ENCODE measurements at regions not wholly inside any gene's neighbourhood (a gene's known extent, or its start where the extent isn't known, plus 50 kb on each side); places are given as distances from the start of the nearest gene placed in this dataset.
"Not testable (repeated sequence)": the region's sequence is repeated elsewhere in the genome, so short reads cannot be mapped to it uniquely, and the experiment has no call there.

- intact Hi-C loops (cut with DNase I): no loop called here
- Histone ChIP-seq H3K9me3 (no peaks in the 10 kb centered on the region), H3K27ac (no peak overlapping the region), H3K4me1 (no peaks in the 10 kb centered on the region), H3K36me3 (ENCODE audit: insufficient read depth in 1 of 2, low read depth in 1 of 2) (no peaks in the 10 kb centered on the region), H3K4me3 (no peak overlapping the region), H3K27me3 (ENCODE audit: insufficient read depth in 3 of 3, low read length in 2 of 3) (no peaks in the 10 kb centered on the region)
- WGBS, 3 donors: 44 to 65% (median 65%) methylated on average over 15 of the region's 15 CpGs
- ATAC-seq (no peak), DNase-seq (no peak)
- no peak for TF ChIP-seq CTCF (IDR thresholded peaks at IDR 0.05)
Measured at GRCh38 chr20:30286157-30286556, 971.3 kb upstream of the DEFB115 start.

GRCh38 chr20:30287459-30287858, 970.0 kb upstream of the DEFB115 start:
- intact Hi-C loops (cut with DNase I); ATAC-seq; H3K27me3 ChIP-seq (ENCODE audit: insufficient read depth in 3 of 3, low read length in 2 of 3); DNase-seq; H3K36me3 ChIP-seq (ENCODE audit: insufficient read depth in 1 of 2, low read depth in 1 of 2); H3K9me3 ChIP-seq; H3K4me3 ChIP-seq; H3K27ac ChIP-seq; H3K4me1 ChIP-seq: not testable (repeated sequence)
- WGBS, 3 donors: 80 to 85% (median 84%) methylated on average over 22 of the region's 22 CpGs

- Histone ChIP-seq H3K36me3 (ENCODE audit: insufficient read depth in 1 of 2, low read depth in 1 of 2) (no peaks in the 10 kb centered on the region), H3K4me3 (no peak overlapping the region), H3K27ac (no peak overlapping the region), H3K27me3 (ENCODE audit: insufficient read depth in 3 of 3, low read length in 2 of 3) (no peaks in the 10 kb centered on the region), H3K9me3 (no peaks in the 10 kb centered on the region), H3K4me1 (no peaks in the 10 kb centered on the region)
- 46 to 72% (median 64%) methylated on average over 10 of the region's 10 CpGs for WGBS, 3 donors
- intact Hi-C loops (cut with DNase I): no loop called here
- DNase-seq (no peak), ATAC-seq (no peak)
- TF ChIP-seq CTCF (IDR thresholded peaks at IDR 0.05): no peak
Measured at GRCh38 chr20:30288346-30288745, 969.1 kb upstream of the DEFB115 start.

- intact Hi-C loops (cut with DNase I); H3K4me3 ChIP-seq; DNase-seq; H3K9me3 ChIP-seq; H3K27ac ChIP-seq; ATAC-seq; H3K4me1 ChIP-seq; H3K27me3 ChIP-seq (ENCODE audit: insufficient read depth in 3 of 3, low read length in 2 of 3); H3K36me3 ChIP-seq (ENCODE audit: insufficient read depth in 1 of 2, low read depth in 1 of 2): not testable (repeated sequence)
- 32 to 58% (median 43%) methylated on average over 11 of the region's 11 CpGs for WGBS, 3 donors
Measured at GRCh38 chr20:30289049-30289448, 968.4 kb upstream of the DEFB115 start.

GRCh38 chr20:30289711-30290141, 967.7 kb upstream of the DEFB115 start:
- peak overlapping the region; percentile 34 for H3K4me3 ChIP-seq
- DNase-seq; H3K4me1 ChIP-seq; H3K27me3 ChIP-seq (ENCODE audit: insufficient read depth in 3 of 3, low read length in 2 of 3); ATAC-seq; H3K36me3 ChIP-seq (ENCODE audit: insufficient read depth in 1 of 2, low read depth in 1 of 2); H3K9me3 ChIP-seq; intact Hi-C loops (cut with DNase I); H3K27ac ChIP-seq: not testable (repeated sequence)
- WGBS, 3 donors: 21 to 54% (median 32%) methylated on average over 27 of the region's 27 CpGs

- H3K36me3 ChIP-seq (ENCODE audit: insufficient read depth in 1 of 2, low read depth in 1 of 2); ATAC-seq; H3K9me3 ChIP-seq; H3K27me3 ChIP-seq (ENCODE audit: insufficient read depth in 3 of 3, low read length in 2 of 3); intact Hi-C loops (cut with DNase I); H3K27ac ChIP-seq; H3K4me1 ChIP-seq: not testable (repeated sequence)
- 6 to 30% (median 19%) methylated on average over 20 to 27 of the region's 27 CpGs for WGBS, 3 donors
- H3K4me3 ChIP-seq: peak overlapping the region; percentile 34
- DNase-seq: peak in 1 of 2 donors; percentile 55
Measured at GRCh38 chr20:30290361-30291063, 967.0 kb upstream of the DEFB115 start.

- ATAC-seq; H3K27ac ChIP-seq; intact Hi-C loops (cut with DNase I); H3K27me3 ChIP-seq (ENCODE audit: insufficient read depth in 3 of 3, low read length in 2 of 3); H3K9me3 ChIP-seq; H3K4me3 ChIP-seq; DNase-seq; H3K4me1 ChIP-seq; H3K36me3 ChIP-seq (ENCODE audit: insufficient read depth in 1 of 2, low read depth in 1 of 2): not testable (repeated sequence)
- 38 to 61% methylated on average over 2 to 3 of the region's 4 CpGs; no CpG with 5 or more reads in 1 of the 3 donors for WGBS, 3 donors
Measured at GRCh38 chr20:30291064-30291379, 966.4 kb upstream of the DEFB115 start.

- H3K27me3 ChIP-seq (ENCODE audit: insufficient read depth in 3 of 3, low read length in 2 of 3); ATAC-seq; H3K36me3 ChIP-seq (ENCODE audit: insufficient read depth in 1 of 2, low read depth in 1 of 2); H3K4me3 ChIP-seq; H3K9me3 ChIP-seq; DNase-seq; H3K27ac ChIP-seq; H3K4me1 ChIP-seq; intact Hi-C loops (cut with DNase I): not testable (repeated sequence)
- 94 to 97% (median 95%) methylated on average over 11 to 32 of the region's 32 CpGs for WGBS, 3 donors
Measured at GRCh38 chr20:30291686-30292085, 965.8 kb upstream of the DEFB115 start.

- intact Hi-C loops (cut with DNase I); H3K9me3 ChIP-seq; DNase-seq; ATAC-seq; H3K36me3 ChIP-seq (ENCODE audit: insufficient read depth in 1 of 2, low read depth in 1 of 2); H3K27ac ChIP-seq; H3K4me3 ChIP-seq; H3K27me3 ChIP-seq (ENCODE audit: insufficient read depth in 3 of 3, low read length in 2 of 3); H3K4me1 ChIP-seq: not testable (repeated sequence)
- WGBS, 3 donors: 21 to 30% (median 26%) methylated on average over 1 of the region's 1 CpG
Measured at GRCh38 chr20:30295396-30295795, 962.1 kb upstream of the DEFB115 start.

GRCh38 chr20:30295967-30296366, 961.5 kb upstream of the DEFB115 start:
- H3K27ac ChIP-seq; ATAC-seq; DNase-seq; intact Hi-C loops (cut with DNase I); H3K4me3 ChIP-seq; H3K36me3 ChIP-seq (ENCODE audit: insufficient read depth in 1 of 2, low read depth in 1 of 2); H3K27me3 ChIP-seq (ENCODE audit: insufficient read depth in 3 of 3, low read length in 2 of 3); H3K9me3 ChIP-seq; H3K4me1 ChIP-seq: not testable (repeated sequence)
- WGBS, 3 donors: 76 to 81% (median 80%) methylated on average over 5 of the region's 9 CpGs
